ENCODE measurements at regions not wholly inside any gene's neighbourhood (a gene's known extent, or its start where the extent isn't known, plus 50 kb on each side); places are given as distances from the start of the nearest gene placed in this dataset.
"Not testable (repeated sequence)": the region's sequence is repeated elsewhere in the genome, so short reads cannot be mapped to it uniquely, and the experiment has no call there.

GRCh38 chr13:62578402-62578801 is 1162.8 kb upstream of the PCDH20 start:
- no peak for DNase-seq (ENCODE audit: low read depth in 4 of 4, low spot score in 1 of 4)

- no peak for DNase-seq (ENCODE audit: low read depth in 4 of 4, low spot score in 1 of 4)
These were observed 1149.1 kb upstream of the PCDH20 start for GRCh38 chr13:62564770-62565169.

- no peak for DNase-seq (ENCODE audit: low read depth in 4 of 4, low spot score in 1 of 4)
These were observed 1147.6 kb upstream of the PCDH20 start for GRCh38 chr13:62563251-62563650.

- no peak for DNase-seq (ENCODE audit: low read depth in 4 of 4, low spot score in 1 of 4)
These were observed 1141.3 kb upstream of the PCDH20 start for GRCh38 chr13:62556978-62557377.

GRCh38 chr13:62551588-62551987 is 1135.9 kb upstream of the PCDH20 start:
- DNase-seq (ENCODE audit: low read depth in 4 of 4, low spot score in 1 of 4) = no peak

- DNase-seq (ENCODE audit: low read depth in 4 of 4, low spot score in 1 of 4) = no peak
These were observed 1129.3 kb upstream of the PCDH20 start for GRCh38 chr13:62544928-62545327.

- no peak for DNase-seq (ENCODE audit: low read depth in 4 of 4, low spot score in 1 of 4)
These were observed 1121.9 kb upstream of the PCDH20 start for GRCh38 chr13:62537593-62537992.

- no peak for DNase-seq (ENCODE audit: low read depth in 4 of 4, low spot score in 1 of 4)
These were observed 1110.0 kb upstream of the PCDH20 start for GRCh38 chr13:62525652-62526051.

- DNase-seq (ENCODE audit: low read depth in 4 of 4, low spot score in 1 of 4) = no peak
These were observed 1108.8 kb upstream of the PCDH20 start for GRCh38 chr13:62524498-62524897.

GRCh38 chr13:62524061-62524460 is 1108.4 kb upstream of the PCDH20 start:
- no peak for DNase-seq (ENCODE audit: low read depth in 4 of 4, low spot score in 1 of 4)

- peak in 1 of 4 experiments; percentile 0 for DNase-seq (ENCODE audit: low read depth in 4 of 4, low spot score in 1 of 4)
These were observed 1096.8 kb upstream of the PCDH20 start for GRCh38 chr13:62512194-62513141.

- no peak for DNase-seq (ENCODE audit: low read depth in 4 of 4, low spot score in 1 of 4)
These were observed 1095.4 kb upstream of the PCDH20 start for GRCh38 chr13:62510906-62511655.

GRCh38 chr13:62502588-62502987 is 1086.9 kb upstream of the PCDH20 start:
- DNase-seq (ENCODE audit: low read depth in 4 of 4, low spot score in 1 of 4) = no peak

- no peak for DNase-seq (ENCODE audit: low read depth in 4 of 4, low spot score in 1 of 4)
These were observed 1074.1 kb upstream of the PCDH20 start for GRCh38 chr13:62489731-62490130.

- DNase-seq (ENCODE audit: low read depth in 4 of 4, low spot score in 1 of 4) = no peak
These were observed 1068.1 kb upstream of the PCDH20 start for GRCh38 chr13:62483774-62484173.

- DNase-seq (ENCODE audit: low read depth in 4 of 4, low spot score in 1 of 4) = no peak
These were observed 1066.7 kb upstream of the PCDH20 start for GRCh38 chr13:62482351-62482750.

- no peak for DNase-seq (ENCODE audit: low read depth in 4 of 4, low spot score in 1 of 4)
These were observed 1058.2 kb upstream of the PCDH20 start for GRCh38 chr13:62473944-62474237.

GRCh38 chr13:62473190-62473943 is 1057.7 kb upstream of the PCDH20 start:
- no peak for DNase-seq (ENCODE audit: low read depth in 4 of 4, low spot score in 1 of 4)

- DNase-seq (ENCODE audit: low read depth in 4 of 4, low spot score in 1 of 4) = no peak
These were observed 1038.1 kb upstream of the PCDH20 start for GRCh38 chr13:62453761-62454160.

- no peak for DNase-seq (ENCODE audit: low read depth in 4 of 4, low spot score in 1 of 4)
These were observed 1035.1 kb upstream of the PCDH20 start for GRCh38 chr13:62450759-62451158.

- DNase-seq (ENCODE audit: low read depth in 4 of 4, low spot score in 1 of 4) = not testable (repeated sequence)
These were observed 1032.2 kb upstream of the PCDH20 start for GRCh38 chr13:62447771-62448382.
